ENCODE measurements at regions not wholly inside any gene's neighbourhood (a gene's known extent, or its start where the extent isn't known, plus 50 kb on each side); places are given as distances from the start of the nearest gene placed in this dataset.
"Not testable (repeated sequence)": the region's sequence is repeated elsewhere in the genome, so short reads cannot be mapped to it uniquely, and the experiment has no call there.

DNA sequence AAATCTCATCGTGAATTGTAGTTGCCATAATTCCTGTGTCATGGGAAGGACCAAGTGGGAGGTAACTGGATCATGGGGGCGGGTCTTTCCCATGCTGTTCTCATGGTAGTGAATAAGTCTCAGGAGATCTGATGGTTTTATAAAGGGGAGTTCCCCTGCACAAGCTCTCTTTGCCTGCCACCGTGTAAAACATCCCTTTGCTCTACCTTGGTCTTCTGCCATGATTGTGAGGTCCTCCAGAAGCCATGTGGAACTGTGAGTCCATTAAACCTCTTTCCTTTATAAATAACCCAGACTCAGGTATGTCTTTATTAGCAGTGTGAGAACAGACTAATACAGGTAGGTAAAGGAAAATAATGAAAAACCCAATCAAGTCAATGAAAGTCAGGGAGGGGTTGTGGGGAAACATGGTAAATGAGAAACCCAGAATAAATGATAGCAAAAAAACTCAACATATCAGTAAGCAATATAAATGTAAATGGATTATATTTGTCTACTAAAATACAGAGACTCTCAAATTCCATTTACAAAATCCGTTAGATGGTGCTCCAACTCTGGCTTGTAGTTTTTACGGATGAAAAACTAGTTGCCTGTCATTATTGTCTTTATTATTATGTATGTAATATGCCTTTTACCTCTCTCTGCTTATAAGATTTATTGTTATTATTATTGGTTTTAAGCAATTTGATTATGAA lies 98.9 kb upstream of the NDUFV2 start:
- TF ChIP-seq, protein P1, sequence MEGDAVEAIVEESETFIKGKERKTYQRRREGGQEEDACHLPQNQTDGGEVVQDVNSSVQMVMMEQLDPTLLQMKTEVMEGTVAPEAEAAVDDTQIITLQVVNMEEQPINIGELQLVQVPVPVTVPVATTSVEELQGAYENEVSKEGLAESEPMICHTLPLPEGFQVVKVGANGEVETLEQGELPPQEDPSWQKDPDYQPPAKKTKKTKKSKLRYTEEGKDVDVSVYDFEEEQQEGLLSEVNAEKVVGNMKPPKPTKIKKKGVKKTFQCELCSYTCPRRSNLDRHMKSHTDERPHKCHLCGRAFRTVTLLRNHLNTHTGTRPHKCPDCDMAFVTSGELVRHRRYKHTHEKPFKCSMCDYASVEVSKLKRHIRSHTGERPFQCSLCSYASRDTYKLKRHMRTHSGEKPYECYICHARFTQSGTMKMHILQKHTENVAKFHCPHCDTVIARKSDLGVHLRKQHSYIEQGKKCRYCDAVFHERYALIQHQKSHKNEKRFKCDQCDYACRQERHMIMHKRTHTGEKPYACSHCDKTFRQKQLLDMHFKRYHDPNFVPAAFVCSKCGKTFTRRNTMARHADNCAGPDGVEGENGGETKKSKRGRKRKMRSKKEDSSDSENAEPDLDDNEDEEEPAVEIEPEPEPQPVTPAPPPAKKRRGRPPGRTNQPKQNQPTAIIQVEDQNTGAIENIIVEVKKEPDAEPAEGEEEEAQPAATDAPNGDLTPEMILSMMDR (IDR thresholded peaks at IDR 0.05), result no peak
- TF ChIP-seq EZH2 (IDR thresholded peaks at IDR 0.05; ENCODE audit: borderline replicate concordance, insufficient read depth, low read depth, low read length, poor library complexity, severe bottlenecking), result no peak
- Histone ChIP-seq H3K9me3 (ENCODE audit: control extremely low read depth in 1 of 3, control insufficient read depth in 2 of 3, insufficient read depth in 1 of 3, low read length in 2 of 3) (peaks cover 0 to 6% (median 0%) of the 10 kb centered on the region in 3 donors), H3K79me2 (ENCODE audit: control insufficient read depth, insufficient read depth, low read length) (no peaks in the 10 kb centered on the region), H3K27ac (ENCODE audit: low read length in 2 of 2) (no peak overlapping the region), H3K4me3 (ENCODE audit: control extremely low read depth in 1 of 5, extremely low read depth in 1 of 5, insufficient read depth in 1 of 5, low read depth in 2 of 5, low read length in 4 of 5) (no peak overlapping the region), H2AFZ (ENCODE audit: insufficient read depth, low read depth, low read length, poor library complexity, severe bottlenecking) (no peak overlapping the region), H4K20me1 (ENCODE audit: control insufficient read depth, insufficient read depth, low read length, poor library complexity, severe bottlenecking) (no peaks in the 10 kb centered on the region), H3K36me3 (replicated peaks in 1 of 2; ENCODE audit: control extremely low read depth in 1 of 2, control insufficient read depth in 1 of 2, extremely low read depth in 1 of 2, insufficient read depth in 2 of 2, low read length in 1 of 2) (no peaks in the 10 kb centered on the region), H3K27me3 (replicated peaks in 1 of 4; ENCODE audit: control extremely low read depth in 1 of 4, control insufficient read depth in 3 of 4, insufficient read depth in 4 of 4, low read length in 3 of 4) (peaks cover 0 to 4% (median 2%) of the 10 kb centered on the region in 4 experiments), H3K4me2 (replicated peaks; ENCODE audit: low read depth, low read length, poor library complexity, severe bottlenecking) (no peak overlapping the region), H3K4me1 (ENCODE audit: control insufficient read depth in 2 of 2, insufficient read depth in 2 of 2, low read length in 2 of 2) (no peaks in the 10 kb centered on the region), H3K9ac (ENCODE audit: low read length) (no peak overlapping the region)
- WGBS (ENCODE audit: insufficient coverage), result no CpG with 5 or more reads among the region's 5 CpGs
- Mint-ChIP-seq H3K9me3 (ENCODE audit: insufficient read depth) (peaks cover 6% of the 10 kb centered on the region), H3K27ac (no peak overlapping the region), H3K4me3 (no peak overlapping the region), H3K27me3 (peaks cover 24% of the 10 kb centered on the region), H3K4me1 (no peaks in the 10 kb centered on the region)
- intact Hi-C loops (cut with micrococcal nuclease), result no loop called here
- ATAC-seq (ENCODE audit: low read depth) (no peak), DNase-seq (no peak)
- POLR2A ChIA-PET, result interaction anchor here (0.6 kb wide), 1 partner anchor 300 kb away, joined by 6 read pairs; no protein-coding TSS in a partner anchor
- CTCF ChIA-PET, result no interaction called here

DNA sequence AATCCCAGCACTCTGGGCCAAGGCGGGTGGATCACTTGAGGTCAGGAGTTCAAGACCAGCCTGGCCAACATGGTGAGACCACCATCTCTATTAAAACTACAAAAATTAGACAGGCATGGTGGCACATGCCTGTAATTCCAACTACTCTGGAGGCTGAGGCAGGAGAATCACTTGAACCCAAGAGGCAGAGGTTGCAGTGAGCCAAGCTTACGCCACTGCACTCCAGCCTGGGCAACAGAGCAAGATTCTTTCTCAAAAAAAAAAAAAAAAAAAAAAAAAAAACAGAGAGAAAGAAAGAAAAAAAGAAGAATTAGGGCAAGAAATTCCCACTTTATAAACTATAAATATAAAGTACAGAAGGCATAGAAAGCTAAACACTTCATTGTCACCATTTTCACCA lies 98.2 kb upstream of the NDUFV2 start:
- H3K4me3 Mint-ChIP-seq; ATAC-seq (ENCODE audit: low read depth); H3K4me3 ChIP-seq (ENCODE audit: control extremely low read depth in 1 of 5, extremely low read depth in 1 of 5, insufficient read depth in 1 of 5, low read depth in 2 of 5, low read length in 4 of 5); H4K20me1 ChIP-seq (ENCODE audit: control insufficient read depth, insufficient read depth, low read length, poor library complexity, severe bottlenecking); H3K9ac ChIP-seq (ENCODE audit: low read length); H3K9me3 ChIP-seq (ENCODE audit: control extremely low read depth in 1 of 3, control insufficient read depth in 2 of 3, insufficient read depth in 1 of 3, low read length in 2 of 3); H3K27ac Mint-ChIP-seq; H3K4me1 Mint-ChIP-seq; H3K9me3 Mint-ChIP-seq (ENCODE audit: insufficient read depth); H3K36me3 ChIP-seq (replicated peaks in 1 of 2; ENCODE audit: control extremely low read depth in 1 of 2, control insufficient read depth in 1 of 2, extremely low read depth in 1 of 2, insufficient read depth in 2 of 2, low read length in 1 of 2); H2AFZ ChIP-seq (ENCODE audit: insufficient read depth, low read depth, low read length, poor library complexity, severe bottlenecking); H3K79me2 ChIP-seq (ENCODE audit: control insufficient read depth, insufficient read depth, low read length); DNase-seq; H3K4me2 ChIP-seq (replicated peaks; ENCODE audit: low read depth, low read length, poor library complexity, severe bottlenecking); intact Hi-C loops (cut with micrococcal nuclease); H3K27ac ChIP-seq (ENCODE audit: low read length in 2 of 2); H3K4me1 ChIP-seq (ENCODE audit: control insufficient read depth in 2 of 2, insufficient read depth in 2 of 2, low read length in 2 of 2); H3K27me3 ChIP-seq (replicated peaks in 1 of 4; ENCODE audit: control extremely low read depth in 1 of 4, control insufficient read depth in 3 of 4, insufficient read depth in 4 of 4, low read length in 3 of 4): not testable (repeated sequence)
- peaks cover 17% of the 10 kb centered on the region for H3K27me3 Mint-ChIP-seq
- POLR2A ChIA-PET, result interaction anchor here (0.6 kb wide), 1 partner anchor 301 kb away, joined by 6 read pairs; no protein-coding TSS in a partner anchor
- CTCF ChIA-PET, result interaction anchor here (0.6 kb wide), 1 partner anchor 151 kb away, joined by 4 read pairs; no protein-coding TSS in a partner anchor
- 80% methylated on average over 1 of the region's 2 CpGs for WGBS (ENCODE audit: insufficient coverage)

DNA sequence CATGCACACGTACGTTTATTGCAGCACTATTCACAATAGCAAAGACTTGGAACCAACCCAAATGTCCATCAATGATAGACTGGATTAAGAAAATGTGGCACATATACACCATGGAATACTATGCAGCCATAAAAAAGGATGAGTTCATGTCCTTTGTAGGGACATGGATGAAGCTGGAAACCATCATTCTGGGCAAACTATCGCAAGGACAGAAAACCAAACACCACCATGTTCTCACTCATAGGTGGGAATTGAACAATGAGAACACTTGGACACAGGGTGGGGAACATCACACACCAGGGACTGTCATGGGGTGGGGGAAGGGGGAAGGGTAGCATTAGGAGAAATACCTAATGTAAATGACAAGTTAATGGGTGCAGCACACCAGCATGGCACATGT lies 94.8 kb upstream of the NDUFV2 start:
- H3K27me3 Mint-ChIP-seq; H3K4me3 Mint-ChIP-seq; H2AFZ ChIP-seq (ENCODE audit: insufficient read depth, low read depth, low read length, poor library complexity, severe bottlenecking); H3K36me3 ChIP-seq (replicated peaks in 1 of 2; ENCODE audit: control extremely low read depth in 1 of 2, control insufficient read depth in 1 of 2, extremely low read depth in 1 of 2, insufficient read depth in 2 of 2, low read length in 1 of 2); ATAC-seq (ENCODE audit: low read depth); H3K4me1 Mint-ChIP-seq; H3K27me3 ChIP-seq (replicated peaks in 1 of 4; ENCODE audit: control extremely low read depth in 1 of 4, control insufficient read depth in 3 of 4, insufficient read depth in 4 of 4, low read length in 3 of 4); H4K20me1 ChIP-seq (ENCODE audit: control insufficient read depth, insufficient read depth, low read length, poor library complexity, severe bottlenecking); H3K27ac ChIP-seq (ENCODE audit: low read length in 2 of 2); H3K9ac ChIP-seq (ENCODE audit: low read length); CTCF ChIA-PET; DNase-seq; H3K4me2 ChIP-seq (replicated peaks; ENCODE audit: low read depth, low read length, poor library complexity, severe bottlenecking); H3K4me1 ChIP-seq (ENCODE audit: control insufficient read depth in 2 of 2, insufficient read depth in 2 of 2, low read length in 2 of 2); intact Hi-C loops (cut with micrococcal nuclease); H3K9me3 ChIP-seq (ENCODE audit: control extremely low read depth in 1 of 3, control insufficient read depth in 2 of 3, insufficient read depth in 1 of 3, low read length in 2 of 3); H3K79me2 ChIP-seq (ENCODE audit: control insufficient read depth, insufficient read depth, low read length); POLR2A ChIA-PET; H3K27ac Mint-ChIP-seq; H3K4me3 ChIP-seq (ENCODE audit: control extremely low read depth in 1 of 5, extremely low read depth in 1 of 5, insufficient read depth in 1 of 5, low read depth in 2 of 5, low read length in 4 of 5); H3K9me3 Mint-ChIP-seq (ENCODE audit: insufficient read depth): not testable (repeated sequence)
- no CpG with 5 or more reads among the region's 3 CpGs for WGBS (ENCODE audit: insufficient coverage)
